A673 (cell line): ENCODE measurements at regions not wholly inside any gene's neighbourhood (a gene's known extent, or its start where the extent isn't known, plus 50 kb on each side); places are given as distances from the start of the nearest gene placed in this dataset.

Experiments
- EZH2 ChIP-seq: fragments of 200-600 bp; sonication (generic); IDR thresholded peaks from 2 replicates; pipeline ENCODE4 v1.6.1; 2017; ENCODE audit warnings: borderline replicate concordance, low read depth, mild to moderate bottlenecking, mixed read lengths, antibody characterized with exemption, low read length; ENCODE audit not compliant: poor library complexity, severe bottlenecking
- TF ChIP-seq, protein P1 (sequence below): fragments of 300-800, 200-600 bp; sonication (generic); conservative IDR thresholded peaks from 2 replicates; pipeline ENCODE4 v1.5.1; 2017; ENCODE audit warnings: low read depth, mild to moderate bottlenecking, antibody characterized with exemption, low read length, moderate library complexity, mixed read lengths

DNA sequence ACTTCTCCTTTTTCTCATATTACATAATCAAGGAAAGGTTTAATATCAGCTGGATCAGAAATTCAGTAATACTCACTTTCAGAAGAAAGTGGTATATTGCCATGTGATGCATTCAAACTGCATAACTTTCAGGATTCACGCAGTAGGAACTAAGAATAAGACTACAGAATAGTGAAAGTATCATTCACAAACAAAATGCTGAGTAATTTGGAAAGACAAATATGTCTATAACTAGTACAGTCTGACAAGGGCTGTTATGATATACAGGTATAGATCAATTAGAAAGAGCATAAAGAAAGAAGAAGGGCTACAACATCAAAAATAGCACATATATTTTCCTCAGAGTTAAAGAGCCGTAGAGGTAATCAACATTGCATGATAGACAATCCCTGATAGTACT lies 871.5 kb upstream of the TMPRSS15 start:
- no peak for TF ChIP-seq EZH2
- TF ChIP-seq, protein P1, sequence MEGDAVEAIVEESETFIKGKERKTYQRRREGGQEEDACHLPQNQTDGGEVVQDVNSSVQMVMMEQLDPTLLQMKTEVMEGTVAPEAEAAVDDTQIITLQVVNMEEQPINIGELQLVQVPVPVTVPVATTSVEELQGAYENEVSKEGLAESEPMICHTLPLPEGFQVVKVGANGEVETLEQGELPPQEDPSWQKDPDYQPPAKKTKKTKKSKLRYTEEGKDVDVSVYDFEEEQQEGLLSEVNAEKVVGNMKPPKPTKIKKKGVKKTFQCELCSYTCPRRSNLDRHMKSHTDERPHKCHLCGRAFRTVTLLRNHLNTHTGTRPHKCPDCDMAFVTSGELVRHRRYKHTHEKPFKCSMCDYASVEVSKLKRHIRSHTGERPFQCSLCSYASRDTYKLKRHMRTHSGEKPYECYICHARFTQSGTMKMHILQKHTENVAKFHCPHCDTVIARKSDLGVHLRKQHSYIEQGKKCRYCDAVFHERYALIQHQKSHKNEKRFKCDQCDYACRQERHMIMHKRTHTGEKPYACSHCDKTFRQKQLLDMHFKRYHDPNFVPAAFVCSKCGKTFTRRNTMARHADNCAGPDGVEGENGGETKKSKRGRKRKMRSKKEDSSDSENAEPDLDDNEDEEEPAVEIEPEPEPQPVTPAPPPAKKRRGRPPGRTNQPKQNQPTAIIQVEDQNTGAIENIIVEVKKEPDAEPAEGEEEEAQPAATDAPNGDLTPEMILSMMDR: no peak
